ENCODE measurements at regions not wholly inside any gene's neighbourhood (a gene's known extent, or its start where the extent isn't known, plus 50 kb on each side); places are given as distances from the start of the nearest gene placed in this dataset.

- TF ChIP-seq POLR2A (IDR thresholded peaks at IDR 0.05) (no peak), CTCF (IDR thresholded peaks at IDR 0.05) (no peak)
These were observed 127.3 kb upstream of the PRKCQ start for GRCh38 chr10:6707352-6707751.
